ENCODE measurements at regions not wholly inside any gene's neighbourhood (a gene's known extent, or its start where the extent isn't known, plus 50 kb on each side); places are given as distances from the start of the nearest gene placed in this dataset.

DNA sequence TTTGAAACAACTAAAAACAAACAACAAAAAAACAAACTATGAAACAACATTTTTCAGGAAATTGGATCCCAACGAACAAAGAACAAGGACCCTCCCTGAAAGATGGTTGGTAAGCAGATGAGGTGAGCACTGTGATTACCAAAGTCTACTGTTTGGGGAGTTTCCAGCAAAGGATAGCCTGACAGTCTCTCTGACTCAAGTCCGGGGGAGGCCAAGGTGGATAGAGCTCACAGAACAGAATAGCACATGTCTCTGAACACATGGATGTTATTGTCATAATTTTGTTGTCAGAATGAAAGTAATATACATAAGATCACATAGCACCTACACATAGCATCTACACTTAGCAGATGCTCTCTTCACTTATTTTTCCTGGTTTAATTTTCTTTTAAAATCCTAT lies 501.3 kb upstream of the TENM4 start:
- FAIRE-seq (no peak), DNase-seq (ENCODE audit: insufficient read length, low spot score) (no peak)
- TF ChIP-seq, protein P1, sequence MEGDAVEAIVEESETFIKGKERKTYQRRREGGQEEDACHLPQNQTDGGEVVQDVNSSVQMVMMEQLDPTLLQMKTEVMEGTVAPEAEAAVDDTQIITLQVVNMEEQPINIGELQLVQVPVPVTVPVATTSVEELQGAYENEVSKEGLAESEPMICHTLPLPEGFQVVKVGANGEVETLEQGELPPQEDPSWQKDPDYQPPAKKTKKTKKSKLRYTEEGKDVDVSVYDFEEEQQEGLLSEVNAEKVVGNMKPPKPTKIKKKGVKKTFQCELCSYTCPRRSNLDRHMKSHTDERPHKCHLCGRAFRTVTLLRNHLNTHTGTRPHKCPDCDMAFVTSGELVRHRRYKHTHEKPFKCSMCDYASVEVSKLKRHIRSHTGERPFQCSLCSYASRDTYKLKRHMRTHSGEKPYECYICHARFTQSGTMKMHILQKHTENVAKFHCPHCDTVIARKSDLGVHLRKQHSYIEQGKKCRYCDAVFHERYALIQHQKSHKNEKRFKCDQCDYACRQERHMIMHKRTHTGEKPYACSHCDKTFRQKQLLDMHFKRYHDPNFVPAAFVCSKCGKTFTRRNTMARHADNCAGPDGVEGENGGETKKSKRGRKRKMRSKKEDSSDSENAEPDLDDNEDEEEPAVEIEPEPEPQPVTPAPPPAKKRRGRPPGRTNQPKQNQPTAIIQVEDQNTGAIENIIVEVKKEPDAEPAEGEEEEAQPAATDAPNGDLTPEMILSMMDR (IDR thresholded peaks at IDR 0.05; ENCODE audit: insufficient read depth, missing control alignments), result no peak

- DNase-seq (ENCODE audit: insufficient read length, low spot score) (no peak), FAIRE-seq (no peak)
- TF ChIP-seq, protein P1 (IDR thresholded peaks at IDR 0.05; ENCODE audit: insufficient read depth, missing control alignments), result no peak
Observed at GRCh38 chr11:79940974-79941735, 500.3 kb upstream of the TENM4 start.

- DNase-seq (ENCODE audit: insufficient read length, low spot score) (no peak), FAIRE-seq (no peak)
- TF ChIP-seq, protein P1 (IDR thresholded peaks at IDR 0.05; ENCODE audit: insufficient read depth, missing control alignments), result no peak
Observed at GRCh38 chr11:79940165-79940564, 499.3 kb upstream of the TENM4 start.

- TF ChIP-seq, protein P1 (IDR thresholded peaks at IDR 0.05; ENCODE audit: insufficient read depth, missing control alignments), result no peak
- FAIRE-seq (no peak), DNase-seq (ENCODE audit: insufficient read length, low spot score) (no peak)
Observed at GRCh38 chr11:79939111-79939510, 498.3 kb upstream of the TENM4 start.

- FAIRE-seq, result no peak
- DNase-seq (ENCODE audit: insufficient read length, low spot score), result no peak
- TF ChIP-seq, protein P1 (IDR thresholded peaks at IDR 0.05; ENCODE audit: insufficient read depth, missing control alignments), result no peak
Observed at GRCh38 chr11:79937676-79938334, 497.0 kb upstream of the TENM4 start.

GRCh38 chr11:79932612-79933011 lies 491.8 kb upstream of the TENM4 start:
- TF ChIP-seq, protein P1 (IDR thresholded peaks at IDR 0.05; ENCODE audit: insufficient read depth, missing control alignments), result no peak
- FAIRE-seq (no peak), DNase-seq (ENCODE audit: insufficient read length, low spot score) (no peak)

DNA sequence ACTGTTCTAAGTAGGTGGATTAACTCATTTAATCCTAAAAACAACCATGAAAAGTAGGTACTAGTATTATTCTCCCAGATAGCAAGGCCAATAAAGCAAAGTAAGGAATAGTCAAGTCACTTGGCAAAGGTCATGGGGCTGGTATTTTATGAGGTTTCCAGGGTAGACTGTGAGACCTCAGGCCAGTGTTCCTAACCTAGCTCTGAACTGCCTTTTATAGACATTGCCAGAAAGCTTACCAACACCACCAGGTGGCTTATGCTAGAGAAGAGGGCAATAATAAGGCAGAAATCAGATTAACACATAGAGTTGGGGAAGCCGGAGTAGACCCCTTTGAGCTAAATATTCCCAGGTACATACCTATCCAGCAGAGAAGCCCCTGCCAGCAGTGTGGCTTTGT lies 490.9 kb upstream of the TENM4 start:
- DNase-seq (ENCODE audit: insufficient read length, low spot score) (no peak), FAIRE-seq (no peak)
- TF ChIP-seq, protein P1 (IDR thresholded peaks at IDR 0.05; ENCODE audit: insufficient read depth, missing control alignments), result no peak
